DND-41 (cell line): ENCODE measurements at regions not wholly inside any gene's neighbourhood (a gene's known extent, or its start where the extent isn't known, plus 50 kb on each side); places are given as distances from the start of the nearest gene placed in this dataset.

ENCODE experiments used
- ATAC-seq: fragments of 200-7000 bp; cut with Tn5 transposase; 3 replicates; pipeline ENCODE4 v1.9.1; 2021; ENCODE audit warnings: low read depth; ENCODE audit not compliant: insufficient read depth
- DNase-seq: peaks from one replicate; pipeline ENCODE4 v3.0.0-alpha.2; 2020
- H2AFZ ChIP-seq: 2 replicates; pipeline ENCODE4 v1.6.0; 2012; ENCODE audit warnings: low read depth, low read length
- H3K27ac ChIP-seq: 2 replicates; pipeline ENCODE4 v1.5.1; 2012; ENCODE audit warnings: low read length, inconsistent platforms
- H3K27me3 ChIP-seq: fragments of 200-600 bp; sonication (generic); 2 replicates; pipeline ENCODE4 v1.6.0; 2012; ENCODE audit warnings: low read length, mild to moderate bottlenecking, inconsistent platforms; ENCODE audit not compliant: insufficient read depth, poor library complexity
- H3K36me3 ChIP-seq: 2 replicates; pipeline ENCODE4 v1.5.1; 2012; ENCODE audit warnings: low read length, inconsistent platforms; ENCODE audit not compliant: insufficient read depth
- H3K4me1 ChIP-seq: 2 replicates; pipeline ENCODE4 v1.5.1; 2012; ENCODE audit warnings: mild to moderate bottlenecking, low read length; ENCODE audit not compliant: insufficient read depth
- H3K4me2 ChIP-seq: 2 replicates; pipeline ENCODE4 v1.6.0; 2012; ENCODE audit warnings: mild to moderate bottlenecking, moderate library complexity, low read length, inconsistent platforms; ENCODE audit not compliant: insufficient read depth
- H3K4me3 ChIP-seq, 2 experiments: fragments of 200-600 bp in 1 of 2; shearing (Covaris generic) in 1 of 2; 2 replicates each; pipeline ENCODE4 v1.5.1; 2012 to 2016; ENCODE audit warnings: inconsistent platforms in 2 of 2, low read length in 2 of 2, mild to moderate bottlenecking in 2 of 2, low read depth in 1 of 2, moderate library complexity in 1 of 2
- H3K79me2 ChIP-seq: 2 replicates; pipeline ENCODE4 v1.6.0; 2012; ENCODE audit warnings: low read length, inconsistent platforms; ENCODE audit not compliant: insufficient read depth
- H3K9ac ChIP-seq: 2 replicates; pipeline ENCODE4 v1.6.0; 2012; ENCODE audit warnings: low read depth, mild to moderate bottlenecking, inconsistent platforms, low read length, moderate library complexity
- H3K9me3 ChIP-seq: 2 replicates; pipeline ENCODE4 v1.5.1; 2012; ENCODE audit warnings: low read length, moderate library complexity, mild to moderate bottlenecking, inconsistent platforms; ENCODE audit not compliant: insufficient read depth, severe bottlenecking
- H4K20me1 ChIP-seq: 2 replicates; pipeline ENCODE4 v1.6.0; 2012; ENCODE audit warnings: low read length; ENCODE audit not compliant: insufficient read depth
- EZH2 ChIP-seq: IDR thresholded peaks from 3 replicates; pipeline ENCODE4 v1.6.1; 2012; ENCODE audit warnings: borderline replicate concordance, low read depth, mild to moderate bottlenecking, moderate library complexity, low read length, inconsistent platforms; ENCODE audit not compliant: severe bottlenecking
- TF ChIP-seq, protein P1 (sequence below): IDR thresholded peaks from 2 replicates; pipeline ENCODE4 v1.5.1; 2012; ENCODE audit warnings: borderline replicate concordance, low read length, moderate library complexity, mild to moderate bottlenecking; ENCODE audit not compliant: poor library complexity, severe bottlenecking; ENCODE audit errors: extremely low read depth

DNA sequence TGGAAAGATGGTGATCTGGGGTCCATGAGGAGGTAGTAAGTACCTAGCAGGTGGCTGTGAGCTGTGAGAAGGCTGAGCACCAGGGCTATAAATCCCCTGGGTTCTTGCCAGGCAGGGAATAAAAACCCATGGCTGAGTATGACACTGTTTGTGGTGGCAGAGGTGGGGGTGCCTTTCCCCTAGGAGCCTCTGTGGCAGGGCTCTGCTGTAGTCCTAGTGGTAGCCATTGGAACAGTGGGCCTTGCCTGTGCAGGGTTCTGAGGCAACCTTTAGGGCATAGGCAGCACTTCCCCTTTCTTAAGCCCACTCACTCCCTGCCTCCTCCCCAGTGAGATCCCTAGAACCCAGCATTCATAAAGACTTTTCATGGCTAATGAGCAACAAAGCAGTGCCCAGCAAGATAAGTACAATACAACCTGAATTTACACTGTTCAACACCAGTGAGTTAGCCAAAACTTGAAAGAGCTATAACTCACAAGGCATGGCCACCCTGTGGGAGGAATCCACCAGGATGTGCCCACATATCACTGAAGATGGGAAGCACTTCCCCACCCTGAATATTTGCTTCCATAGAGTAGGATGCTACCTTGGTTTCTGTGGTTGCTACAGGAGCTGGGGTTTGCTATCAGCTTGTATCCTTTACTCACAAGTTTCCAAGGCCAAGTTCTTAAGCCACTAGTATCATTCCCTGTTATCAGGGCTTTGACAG lies 100.9 kb upstream of the NEUROD1 start:
- H3K79me2 ChIP-seq = no peaks in the 10 kb centered on the region
- H3K36me3 ChIP-seq = no peaks in the 10 kb centered on the region
- no peaks in the 10 kb centered on the region for H3K9me3 ChIP-seq
- TF ChIP-seq, protein P1, sequence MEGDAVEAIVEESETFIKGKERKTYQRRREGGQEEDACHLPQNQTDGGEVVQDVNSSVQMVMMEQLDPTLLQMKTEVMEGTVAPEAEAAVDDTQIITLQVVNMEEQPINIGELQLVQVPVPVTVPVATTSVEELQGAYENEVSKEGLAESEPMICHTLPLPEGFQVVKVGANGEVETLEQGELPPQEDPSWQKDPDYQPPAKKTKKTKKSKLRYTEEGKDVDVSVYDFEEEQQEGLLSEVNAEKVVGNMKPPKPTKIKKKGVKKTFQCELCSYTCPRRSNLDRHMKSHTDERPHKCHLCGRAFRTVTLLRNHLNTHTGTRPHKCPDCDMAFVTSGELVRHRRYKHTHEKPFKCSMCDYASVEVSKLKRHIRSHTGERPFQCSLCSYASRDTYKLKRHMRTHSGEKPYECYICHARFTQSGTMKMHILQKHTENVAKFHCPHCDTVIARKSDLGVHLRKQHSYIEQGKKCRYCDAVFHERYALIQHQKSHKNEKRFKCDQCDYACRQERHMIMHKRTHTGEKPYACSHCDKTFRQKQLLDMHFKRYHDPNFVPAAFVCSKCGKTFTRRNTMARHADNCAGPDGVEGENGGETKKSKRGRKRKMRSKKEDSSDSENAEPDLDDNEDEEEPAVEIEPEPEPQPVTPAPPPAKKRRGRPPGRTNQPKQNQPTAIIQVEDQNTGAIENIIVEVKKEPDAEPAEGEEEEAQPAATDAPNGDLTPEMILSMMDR = no peak
- no peak for TF ChIP-seq EZH2
- no peak overlapping the region for H3K4me3 ChIP-seq
- H3K9ac ChIP-seq = no peak overlapping the region
- peak overlapping the region; percentile 66 for H3K27ac ChIP-seq
- H2AFZ ChIP-seq = peak overlapping the region; percentile 33; the same call in 1 of the 2 replicates
- H3K27me3 ChIP-seq = no peaks in the 10 kb centered on the region
- ATAC-seq (peak; percentile 57; the same call in 1 of the 3 replicates), DNase-seq (no peak)
- peaks cover 21% of the 10 kb centered on the region for H3K4me1 ChIP-seq
- H4K20me1 ChIP-seq = no peaks in the 10 kb centered on the region
- H3K4me2 ChIP-seq = no peak overlapping the region

DNA sequence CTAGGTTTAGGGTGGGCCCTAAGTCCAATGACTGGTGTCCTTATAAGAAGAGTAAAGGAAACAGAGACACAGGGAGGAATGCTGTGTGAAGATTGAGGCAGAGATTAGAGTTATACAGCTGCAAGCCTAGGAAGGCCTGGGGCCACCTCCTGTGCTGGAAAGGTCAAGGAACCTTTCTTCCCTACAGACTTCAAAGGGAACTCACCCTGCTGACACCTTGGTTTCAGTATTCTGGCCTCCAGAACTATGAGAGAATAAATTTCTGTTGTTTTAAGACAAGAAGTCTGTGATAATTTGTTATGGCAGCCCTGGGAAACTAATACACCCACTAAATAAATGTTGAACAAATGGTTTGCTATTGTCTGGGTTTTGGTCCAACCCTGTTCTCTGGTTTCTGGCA lies 102.3 kb upstream of the NEUROD1 start:
- Histone ChIP-seq H3K4me1 (peaks cover 29% of the 10 kb centered on the region), H3K79me2 (no peaks in the 10 kb centered on the region), H3K9me3 (no peaks in the 10 kb centered on the region), H3K4me2 (no peak overlapping the region), H3K27me3 (no peaks in the 10 kb centered on the region), H3K36me3 (no peaks in the 10 kb centered on the region), H2AFZ (no peak overlapping the region), H3K4me3 (no peak overlapping the region), H4K20me1 (no peaks in the 10 kb centered on the region), H3K9ac (no peak overlapping the region), H3K27ac (no peak overlapping the region)
- DNase-seq (no peak), ATAC-seq (no peak)
- no peak for TF ChIP-seq EZH2
- TF ChIP-seq, protein P1 = no peak

DNA sequence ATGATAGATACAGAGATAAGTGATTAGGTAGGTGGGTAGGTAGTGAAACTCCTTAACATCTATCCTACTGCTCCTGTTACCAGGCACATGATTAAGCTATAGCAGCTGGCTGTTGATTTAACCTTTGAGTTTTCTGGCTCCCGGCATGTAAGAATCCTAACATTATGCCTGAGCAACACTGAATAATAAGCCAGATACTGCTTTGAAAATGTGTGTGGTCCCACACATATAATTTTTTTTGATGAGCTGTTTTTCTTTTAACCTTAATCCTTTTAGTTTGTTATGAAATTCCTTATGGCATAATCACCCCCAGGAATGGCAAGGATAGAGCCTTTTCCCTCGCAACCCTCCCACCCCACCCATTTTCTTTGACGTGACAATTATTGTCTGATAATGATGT lies 104.2 kb upstream of the NEUROD1 start:
- DNase-seq = no peak
- Histone ChIP-seq H3K9me3 (no peaks in the 10 kb centered on the region), H3K27ac (no peak overlapping the region), H2AFZ (no peak overlapping the region), H3K4me2 (no peak overlapping the region), H3K79me2 (no peaks in the 10 kb centered on the region), H3K9ac (no peak overlapping the region), H3K27me3 (no peaks in the 10 kb centered on the region), H3K4me1 (peaks cover 31% of the 10 kb centered on the region), H3K4me3 (no peak overlapping the region), H3K36me3 (no peaks in the 10 kb centered on the region), H4K20me1 (no peaks in the 10 kb centered on the region)
- no peak for ATAC-seq
- TF ChIP-seq, protein P1 = no peak
- no peak for TF ChIP-seq EZH2
